GM20431 (cell line): ENCODE measurements at regions not wholly inside any gene's neighbourhood (a gene's known extent, or its start where the extent isn't known, plus 50 kb on each side); places are given as distances from the start of the nearest gene placed in this dataset.

Source experiments
- in situ Hi-C: fragments of 300-500 bp; cut with MseI, MboI; formaldehyde crosslinking; loops from one replicate; pipeline ENCODE4 v1.15.0; 2020; ENCODE audit warnings: low sequenced_read_pairs; ENCODE audit not compliant: unreplicated experiment

GRCh38 chr13:27014406-27015359, 156.9 kb downstream of the USP12 start:
- in situ Hi-C loops, result no loop called here

- in situ Hi-C loops, result no loop called here
Measured at GRCh38 chr13:27012482-27013197, 159.0 kb downstream of the USP12 start.

- in situ Hi-C loops, result no loop called here
Measured at GRCh38 chr13:27011661-27012060, 159.9 kb downstream of the USP12 start.

- in situ Hi-C loops, result no loop called here
Measured at GRCh38 chr13:27008733-27009132, 162.9 kb downstream of the USP12 start.

GRCh38 chr13:27007166-27007565, 164.4 kb downstream of the USP12 start:
- in situ Hi-C loops, result no loop called here

- in situ Hi-C loops, result no loop called here
Measured at GRCh38 chr13:27006519-27007161, 165.0 kb downstream of the USP12 start.

- in situ Hi-C loops, result no loop called here
Measured at GRCh38 chr13:27005976-27006518, 165.6 kb downstream of the USP12 start.

GRCh38 chr13:27005556-27005955, 166.1 kb downstream of the USP12 start:
- in situ Hi-C loops, result no loop called here

- in situ Hi-C loops, result no loop called here
Measured at GRCh38 chr13:27004866-27005265, 166.7 kb downstream of the USP12 start.

GRCh38 chr13:27004326-27004725, 167.3 kb downstream of the USP12 start:
- in situ Hi-C loops, result no loop called here

- in situ Hi-C loops, result no loop called here
Measured at GRCh38 chr13:27001705-27002104, 169.9 kb downstream of the USP12 start.

GRCh38 chr13:27000686-27001085, 170.9 kb downstream of the USP12 start:
- in situ Hi-C loops, result no loop called here

- in situ Hi-C loops, result no loop called here
Measured at GRCh38 chr13:26999499-26999898, 172.1 kb downstream of the USP12 start.

GRCh38 chr13:26998292-26998691, 173.3 kb downstream of the USP12 start:
- in situ Hi-C loops, result no loop called here

- in situ Hi-C loops, result no loop called here
Measured at GRCh38 chr13:26996965-26997752, 174.5 kb downstream of the USP12 start.

- in situ Hi-C loops, result no loop called here
Measured at GRCh38 chr13:26995159-26995558, 176.5 kb downstream of the USP12 start.

- in situ Hi-C loops, result no loop called here
Measured at GRCh38 chr13:26993780-26994179, 177.8 kb downstream of the USP12 start.

- in situ Hi-C loops, result no loop called here
Measured at GRCh38 chr13:26992951-26993719, 178.5 kb downstream of the USP12 start.
